B cell (primary cell): ENCODE measurements at regions not wholly inside any gene's neighbourhood (a gene's known extent, or its start where the extent isn't known, plus 50 kb on each side); places are given as distances from the start of the nearest gene placed in this dataset.

Experiments used
- ATAC-seq: fragments of 200-7000 bp; cut with Tn5 transposase; one replicate; pipeline ENCODE4 v1.10.0; 2021; ENCODE audit warnings: low read depth, mild to moderate bottlenecking, moderate number of reproducible peaks, moderate library complexity
- CTCF ChIA-PET: fragments of 350-600 bp; sonication (Branson Sonifier 250); formaldehyde crosslinking; loops from one replicate; lab custom pipeline; 2021; ENCODE audit warnings: antibody characterized with exemption, inconsistent platforms; lab: Charles Lee
- POLR2A ChIA-PET: fragments of 350-600 bp; sonication (Branson Sonifier 250); formaldehyde crosslinking; loops from one replicate; lab custom pipeline; 2021; ENCODE audit warnings: antibody characterized with exemption; lab: Charles Lee
- DNase-seq: peaks from one replicate; pipeline ENCODE4 v3.0.0; 2013
- H2AFZ ChIP-seq: 2 replicates; pipeline ENCODE4 v1.6.1; 2012; ENCODE audit warnings: mild to moderate bottlenecking, low read depth, low read length; ENCODE audit not compliant: insufficient read depth, poor library complexity, severe bottlenecking
- H3K27ac ChIP-seq, 2 donors: 1 replicate in 1 of 2; 2 replicates in 1 of 2; pipeline ENCODE4 v1.5.1; 2012 to 2013; ENCODE audit warnings: low read length in 2 of 2, mild to moderate bottlenecking in 2 of 2, moderate library complexity in 1 of 2
- H3K27me3 ChIP-seq, 4 experiments: fragments of 200-600 bp in 1 of 4; sonication (generic) in 1 of 4; replicated peaks in 1 of 4; 1 replicate in 2 of 4; 2 replicates in 2 of 4; pipeline versions ENCODE4 v1.6.1 to v1.7.0; 2013 to 2016; ENCODE audit warnings: low read length in 3 of 4, mild to moderate bottlenecking in 2 of 4, mixed read lengths in 1 of 4, moderate library complexity in 1 of 4; ENCODE audit not compliant: insufficient read depth in 4 of 4, control insufficient read depth in 3 of 4; ENCODE audit errors: control extremely low read depth in 1 of 4
- H3K36me3 ChIP-seq, 2 experiments: replicated peaks in 1 of 2; 1 replicate in 1 of 2; 2 replicates in 1 of 2; pipeline versions ENCODE4 v1.6.1 to v1.7.1; 2013; ENCODE audit warnings: low read length in 1 of 2; ENCODE audit not compliant: insufficient read depth in 2 of 2, control insufficient read depth in 1 of 2; ENCODE audit errors: control extremely low read depth in 1 of 2, extremely low read depth in 1 of 2
- H3K4me1 ChIP-seq, 2 donors: fragments of 200-600 bp in 1 of 2; sonication (generic) in 1 of 2; 1 replicate in 1 of 2; 2 replicates in 1 of 2; pipeline versions ENCODE4 v1.5.1 to v1.6.1; 2013 to 2017; ENCODE audit warnings: low read length in 2 of 2; ENCODE audit not compliant: control insufficient read depth in 2 of 2, insufficient read depth in 2 of 2
- H3K4me2 ChIP-seq: replicated peaks from 2 replicates; pipeline ENCODE3; 2012; ENCODE audit warnings: mild to moderate bottlenecking, low read depth, low read length; ENCODE audit not compliant: poor library complexity, severe bottlenecking
- H3K4me3 ChIP-seq, 5 experiments: fragments of 200-600 bp in 1 of 5; sonication (generic) in 1 of 5; 1 replicate in 3 of 5; 2 replicates in 2 of 5; pipeline versions ENCODE4 v1.5.1 to v1.7.0; 2011 to 2016; ENCODE audit warnings: low read length in 4 of 5, mild to moderate bottlenecking in 4 of 5, low read depth in 2 of 5, control low read depth in 1 of 5, moderate library complexity in 1 of 5; ENCODE audit not compliant: insufficient read depth in 1 of 5; ENCODE audit errors: control extremely low read depth in 1 of 5, extremely low read depth in 1 of 5
- H3K79me2 ChIP-seq: fragments of 200-600 bp; sonication (generic); one replicate; pipeline ENCODE4 v1.6.0; 2016; ENCODE audit warnings: low read length; ENCODE audit not compliant: control insufficient read depth, insufficient read depth
- H3K9ac ChIP-seq: fragments of 200-600 bp; sonication (generic); 2 replicates; pipeline ENCODE4 v1.6.1; 2017; ENCODE audit warnings: mild to moderate bottlenecking, low read length, moderate library complexity
- H3K9me3 ChIP-seq, 3 donors: one replicate each; pipeline versions ENCODE4 v1.6.1 to v1.7.1; 2013; ENCODE audit warnings: low read length in 2 of 3; ENCODE audit not compliant: control insufficient read depth in 2 of 3, insufficient read depth in 1 of 3; ENCODE audit errors: control extremely low read depth in 1 of 3
- H4K20me1 ChIP-seq: 2 replicates; pipeline ENCODE4 v1.6.0; 2012; ENCODE audit warnings: mild to moderate bottlenecking, low read length; ENCODE audit not compliant: insufficient read depth, control insufficient read depth, poor library complexity, severe bottlenecking
- H3K27ac Mint-ChIP-seq: one replicate; pipeline ENCODE4 v1.8.0; 2021; ENCODE audit warnings: mixed read lengths
- H3K27me3 Mint-ChIP-seq: one replicate; pipeline ENCODE4 v1.8.0; 2021; ENCODE audit warnings: mixed read lengths
- H3K4me1 Mint-ChIP-seq: one replicate; pipeline ENCODE4 v1.8.0; 2021; ENCODE audit warnings: mixed read lengths
- H3K4me3 Mint-ChIP-seq: one replicate; pipeline ENCODE4 v1.8.0; 2021; ENCODE audit warnings: mixed read lengths
- H3K9me3 Mint-ChIP-seq: one replicate; pipeline ENCODE4 v1.8.0; 2022; ENCODE audit warnings: mixed read lengths; ENCODE audit not compliant: insufficient read depth
- EZH2 ChIP-seq: IDR thresholded peaks from 2 replicates; pipeline ENCODE4 v1.6.1; 2012; ENCODE audit warnings: borderline replicate concordance, low read depth, mild to moderate bottlenecking, moderate library complexity, low read length; ENCODE audit not compliant: insufficient read depth, poor library complexity, severe bottlenecking
- WGBS: methylation state at CpG from one replicate; pipeline ENCODE4 v1.1.5; 2013; ENCODE audit warnings: missing lambda C conversion rate; ENCODE audit not compliant: insufficient coverage; 5-methylcytosine and 5-hydroxymethylcytosine counted together
- intact Hi-C: fragments of 100-400 bp; cut with micrococcal nuclease; formaldehyde crosslinking; loops from one replicate; pipeline ENCODE4 v1.10.0; 2022
- TF ChIP-seq, protein P1 (sequence below): fragments of 200-600 bp; IDR thresholded peaks from one replicate; pipeline ENCODE4 v1.8.0; 2022; ENCODE audit warnings: antibody characterized with exemption, mild to moderate bottlenecking

DNA sequence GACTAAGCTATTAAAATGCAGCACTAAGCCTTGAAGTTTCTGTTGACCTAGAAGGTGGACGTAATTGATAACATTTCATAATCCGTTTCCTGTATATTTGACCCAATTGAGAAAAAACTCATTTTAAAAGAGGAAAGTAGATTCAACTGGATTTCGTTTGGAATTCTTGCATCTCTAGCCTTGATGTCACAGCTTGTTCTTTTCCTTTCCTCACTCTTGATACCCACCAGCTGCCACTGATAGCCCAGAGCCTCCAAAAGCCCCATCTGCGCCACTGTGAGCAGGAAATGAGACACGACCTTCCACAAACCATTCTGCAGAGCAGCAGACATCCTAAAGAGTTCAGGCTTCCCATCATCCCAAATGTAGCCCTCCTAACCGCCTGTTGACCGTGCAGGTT, 61.8 kb downstream of the FOXB1 start:
- Histone ChIP-seq H3K4me3 (no peak overlapping the region), H3K79me2 (no peaks in the 10 kb centered on the region), H2AFZ (no peak overlapping the region), H3K36me3 (no peaks in the 10 kb centered on the region), H3K9me3 (peaks cover 4 to 8% (median 8%) of the 10 kb centered on the region in 3 donors), H4K20me1 (no peaks in the 10 kb centered on the region), H3K27me3 (no peaks in the 10 kb centered on the region), H3K9ac (no peak overlapping the region), H3K4me1 (no peaks in the 10 kb centered on the region), H3K4me2 (no peak overlapping the region), H3K27ac (no peak overlapping the region)
- POLR2A ChIA-PET: no interaction called here
- CTCF ChIA-PET: no interaction called here
- intact Hi-C loops: no loop called here
- TF ChIP-seq, protein P1, sequence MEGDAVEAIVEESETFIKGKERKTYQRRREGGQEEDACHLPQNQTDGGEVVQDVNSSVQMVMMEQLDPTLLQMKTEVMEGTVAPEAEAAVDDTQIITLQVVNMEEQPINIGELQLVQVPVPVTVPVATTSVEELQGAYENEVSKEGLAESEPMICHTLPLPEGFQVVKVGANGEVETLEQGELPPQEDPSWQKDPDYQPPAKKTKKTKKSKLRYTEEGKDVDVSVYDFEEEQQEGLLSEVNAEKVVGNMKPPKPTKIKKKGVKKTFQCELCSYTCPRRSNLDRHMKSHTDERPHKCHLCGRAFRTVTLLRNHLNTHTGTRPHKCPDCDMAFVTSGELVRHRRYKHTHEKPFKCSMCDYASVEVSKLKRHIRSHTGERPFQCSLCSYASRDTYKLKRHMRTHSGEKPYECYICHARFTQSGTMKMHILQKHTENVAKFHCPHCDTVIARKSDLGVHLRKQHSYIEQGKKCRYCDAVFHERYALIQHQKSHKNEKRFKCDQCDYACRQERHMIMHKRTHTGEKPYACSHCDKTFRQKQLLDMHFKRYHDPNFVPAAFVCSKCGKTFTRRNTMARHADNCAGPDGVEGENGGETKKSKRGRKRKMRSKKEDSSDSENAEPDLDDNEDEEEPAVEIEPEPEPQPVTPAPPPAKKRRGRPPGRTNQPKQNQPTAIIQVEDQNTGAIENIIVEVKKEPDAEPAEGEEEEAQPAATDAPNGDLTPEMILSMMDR: no peak
- TF ChIP-seq EZH2: no peak
- H3K4me3 Mint-ChIP-seq: no peak overlapping the region
- no peaks in the 10 kb centered on the region for H3K4me1 Mint-ChIP-seq
- peaks cover 15% of the 10 kb centered on the region for H3K27me3 Mint-ChIP-seq
- no peak for DNase-seq
- 80% methylated on average over 7 of the region's 7 CpGs for WGBS
- H3K9me3 Mint-ChIP-seq: peaks cover 13% of the 10 kb centered on the region
- no peak overlapping the region for H3K27ac Mint-ChIP-seq
- no peak for ATAC-seq

DNA sequence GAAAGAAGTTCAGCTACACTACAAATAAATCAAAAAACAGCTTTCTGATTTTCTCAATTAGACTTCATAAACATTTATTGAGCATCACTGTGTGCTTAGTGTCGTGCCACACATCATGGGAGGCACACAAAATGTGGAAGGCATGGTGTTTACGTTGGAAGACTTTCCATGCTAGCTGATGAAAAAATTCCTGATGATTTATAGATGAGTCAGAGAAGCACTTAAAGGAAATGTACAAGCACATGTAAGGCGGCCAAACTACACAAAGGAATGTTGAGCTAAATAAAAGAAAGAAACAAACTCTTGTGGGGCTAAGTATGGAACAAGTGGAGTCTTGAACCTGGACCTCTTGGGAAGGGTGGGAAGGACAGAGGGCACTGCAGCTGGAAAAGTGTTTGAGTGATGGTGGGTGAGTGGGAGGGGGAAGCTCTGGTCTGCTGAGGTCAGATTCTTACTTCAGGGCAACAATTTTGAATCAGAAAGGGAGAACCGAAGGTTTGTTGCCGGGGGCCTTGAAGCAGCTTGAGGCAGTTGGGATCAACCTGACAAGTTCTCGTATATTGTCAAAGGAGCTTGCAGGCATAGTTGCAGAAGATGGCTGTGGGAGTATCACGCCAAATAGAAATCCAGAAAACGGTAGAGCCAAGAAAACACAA, 66.9 kb downstream of the FOXB1 start:
- TF ChIP-seq, protein P1: no peak
- no peak for TF ChIP-seq EZH2
- H3K9ac ChIP-seq: no peak overlapping the region
- no peaks in the 10 kb centered on the region for H4K20me1 ChIP-seq
- POLR2A ChIA-PET: no interaction called here
- CTCF ChIA-PET: interaction anchor here (0.7 kb wide), 1 partner anchor 1419 kb away, joined by 3 read pairs; no protein-coding TSS in a partner anchor
- no peak overlapping the region for H2AFZ ChIP-seq
- no peak overlapping the region for H3K27ac ChIP-seq
- Mint-ChIP-seq H3K9me3 (no peaks in the 10 kb centered on the region), H3K27ac (no peak overlapping the region), H3K27me3 (peaks cover 8% of the 10 kb centered on the region), H3K4me3 (no peak overlapping the region), H3K4me1 (no peaks in the 10 kb centered on the region)
- ATAC-seq: no peak
- WGBS: 97% methylated on average over 6 of the region's 8 CpGs
- H3K4me3 ChIP-seq: no peak overlapping the region
- H3K4me1 ChIP-seq: no peaks in the 10 kb centered on the region
- intact Hi-C loops: no loop called here
- H3K27me3 ChIP-seq: no peaks in the 10 kb centered on the region
- no peaks in the 10 kb centered on the region for H3K79me2 ChIP-seq
- H3K9me3 ChIP-seq: no peaks in the 10 kb centered on the region
- H3K4me2 ChIP-seq: no peak overlapping the region
- H3K36me3 ChIP-seq: no peaks in the 10 kb centered on the region
- no peak for DNase-seq
